Pulmonary artery endothelial cell (primary cell): ENCODE measurements at regions not wholly inside any gene's neighbourhood (a gene's known extent, or its start where the extent isn't known, plus 50 kb on each side); places are given as distances from the start of the nearest gene placed in this dataset.

Experiments
- DNase-seq: peaks from one replicate; pipeline ENCODE4 v3.0.0-alpha.2; 2011; ENCODE audit warnings: low read depth, low spot score

DNA sequence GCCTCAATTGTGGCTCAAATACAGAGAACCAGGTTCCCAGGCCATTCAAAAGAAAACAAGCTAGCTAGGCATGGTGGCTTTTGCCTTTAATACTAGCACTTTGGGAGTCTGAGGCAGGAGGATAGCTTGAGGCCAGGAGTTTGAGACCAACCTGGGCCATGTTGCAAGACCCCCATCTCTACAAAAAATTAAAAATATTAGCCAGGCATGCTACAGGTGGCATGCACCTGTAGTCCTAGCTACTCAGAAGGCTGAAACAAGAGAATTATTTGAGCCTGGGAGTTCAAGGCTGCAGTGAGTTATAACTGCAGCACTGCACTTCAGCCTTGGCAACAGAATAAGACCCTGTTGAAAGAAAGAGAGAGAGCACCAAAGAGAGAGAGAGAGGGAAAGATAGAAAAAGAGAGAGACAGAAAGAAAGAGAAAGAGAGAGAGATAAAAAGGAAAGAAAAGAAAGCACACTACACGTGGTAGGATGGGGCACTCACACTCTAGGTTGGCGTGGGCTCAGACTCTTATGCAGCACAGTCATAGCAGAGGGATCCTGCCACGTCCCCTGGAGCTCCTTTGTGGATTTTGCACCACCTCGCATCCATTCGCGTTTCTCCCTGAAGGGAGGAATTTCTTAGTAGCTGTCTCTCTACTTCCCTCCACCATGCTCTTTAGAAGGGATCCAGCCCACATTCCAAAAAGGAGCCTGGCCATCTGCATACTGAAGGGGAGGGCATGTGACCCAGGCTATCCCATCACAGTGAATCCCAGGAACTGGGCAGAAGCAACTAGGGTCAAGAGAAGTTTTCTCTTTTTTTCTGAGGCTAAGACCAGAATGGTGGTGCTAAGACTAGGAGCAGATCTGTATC lies 789.9 kb downstream of the UQCRFS1 start:
- DNase-seq: no peak

- no peak for DNase-seq
These were observed 790.9 kb downstream of the UQCRFS1 start for GRCh38 chr19:28422046-28422445.

- no peak for DNase-seq
These were observed 792.0 kb downstream of the UQCRFS1 start for GRCh38 chr19:28420811-28421550.

DNA sequence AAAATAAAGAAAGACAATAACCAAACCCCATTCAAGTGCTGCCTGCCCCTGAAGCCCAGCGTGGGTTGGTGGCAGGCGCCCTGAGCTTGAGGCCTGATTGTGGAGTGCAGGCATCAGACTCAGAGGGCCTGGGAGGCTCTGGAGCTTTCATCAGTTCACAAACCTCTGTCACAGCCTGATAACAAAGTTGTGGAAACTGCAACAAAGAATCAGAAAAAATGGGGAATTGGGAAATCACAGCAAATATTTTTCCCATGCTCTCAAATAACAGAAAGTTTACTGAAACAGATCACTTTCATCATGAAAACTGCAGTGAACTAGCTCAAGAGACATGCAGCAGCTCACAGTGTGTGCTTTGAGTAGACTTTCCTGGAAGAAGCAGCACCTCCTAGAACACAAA lies 793.6 kb downstream of the UQCRFS1 start:
- DNase-seq: no peak

- DNase-seq: no peak
These were observed 795.6 kb downstream of the UQCRFS1 start for GRCh38 chr19:28417361-28417760.

DNA sequence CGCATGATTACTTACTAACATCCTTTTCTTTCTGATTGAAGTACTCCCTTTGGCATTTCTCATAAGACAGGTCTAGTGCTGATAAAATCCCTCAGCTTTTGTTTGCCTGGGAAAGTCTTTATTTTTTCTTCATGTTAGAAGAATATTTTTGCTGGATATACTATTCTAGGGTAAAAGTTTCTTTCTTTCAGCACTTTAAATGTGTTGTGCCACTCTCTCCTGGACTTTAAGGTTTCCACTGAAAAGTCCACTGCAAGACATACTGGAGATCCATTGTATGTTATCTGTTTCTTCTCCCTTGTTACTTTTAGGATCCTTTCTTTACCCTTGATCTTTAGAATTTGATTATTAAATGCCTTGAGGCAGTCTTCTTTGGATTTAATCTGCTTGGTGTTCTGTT lies 796.7 kb downstream of the UQCRFS1 start:
- no peak for DNase-seq

DNA sequence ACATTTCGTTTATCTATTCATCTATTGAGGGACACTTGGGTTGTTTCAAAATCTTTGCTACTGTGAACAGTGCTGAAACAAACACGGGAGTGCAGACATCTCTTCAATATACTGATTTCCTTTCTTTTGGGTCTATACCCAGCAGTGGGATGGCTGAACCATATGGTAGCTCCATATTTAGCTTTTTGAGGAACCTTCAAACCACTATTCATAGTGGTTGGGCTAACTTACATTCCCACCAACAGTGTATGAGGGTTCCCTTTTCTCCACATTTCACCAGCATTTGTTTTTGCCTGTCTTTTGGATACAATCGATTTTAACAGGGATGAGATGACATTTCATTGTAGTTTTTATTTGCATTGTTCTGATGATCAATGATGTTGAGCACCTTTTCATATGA lies 798.2 kb downstream of the UQCRFS1 start:
- DNase-seq: no peak

DNA sequence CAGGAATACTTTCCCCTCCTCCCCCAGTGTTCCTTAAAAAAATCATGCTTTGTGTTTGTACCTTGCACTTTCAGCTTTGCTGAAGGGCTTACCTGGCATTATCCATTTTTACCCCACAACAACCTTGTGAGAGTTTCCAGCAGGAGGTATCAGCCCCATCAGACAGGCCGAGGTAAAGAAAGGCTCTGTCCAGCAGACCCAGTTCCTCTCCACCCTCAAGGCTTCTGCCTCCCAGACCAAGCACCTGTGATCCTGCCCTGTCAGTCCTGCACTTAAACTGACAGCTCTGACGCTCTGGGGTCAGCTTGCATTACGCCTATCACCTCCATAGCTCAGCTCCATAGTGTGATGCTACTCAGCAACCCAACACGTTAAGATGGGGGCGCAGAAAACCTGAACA lies 803.1 kb downstream of the UQCRFS1 start:
- DNase-seq: no peak

DNA sequence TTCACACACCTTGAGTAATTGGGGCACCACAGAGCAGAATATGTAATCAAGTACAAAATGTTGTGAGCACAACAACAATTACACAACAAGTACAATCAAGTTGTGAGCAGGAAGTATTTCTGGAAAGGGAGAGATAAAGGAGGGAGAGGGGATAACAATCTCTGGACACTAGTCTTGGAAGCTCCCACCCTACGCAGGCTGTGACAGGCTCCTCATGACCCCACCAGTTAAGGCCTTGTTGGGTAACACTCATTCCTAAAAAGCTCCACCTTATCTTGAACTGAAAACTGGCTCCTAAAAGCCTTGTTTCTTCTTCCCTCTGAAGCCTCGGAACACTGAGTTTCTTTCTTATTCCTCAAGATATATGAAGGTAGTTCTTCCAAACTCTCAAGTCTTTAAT lies 806.0 kb downstream of the UQCRFS1 start:
- DNase-seq: no peak

GRCh38 chr19:28405346-28405742 lies 807.6 kb downstream of the UQCRFS1 start:
- no peak for DNase-seq

GRCh38 chr19:28404472-28404871 lies 808.5 kb downstream of the UQCRFS1 start:
- no peak for DNase-seq

- no peak for DNase-seq
These were observed 809.3 kb downstream of the UQCRFS1 start for GRCh38 chr19:28403690-28404089.

GRCh38 chr19:28402701-28403290 lies 810.2 kb downstream of the UQCRFS1 start:
- DNase-seq: no peak

DNA sequence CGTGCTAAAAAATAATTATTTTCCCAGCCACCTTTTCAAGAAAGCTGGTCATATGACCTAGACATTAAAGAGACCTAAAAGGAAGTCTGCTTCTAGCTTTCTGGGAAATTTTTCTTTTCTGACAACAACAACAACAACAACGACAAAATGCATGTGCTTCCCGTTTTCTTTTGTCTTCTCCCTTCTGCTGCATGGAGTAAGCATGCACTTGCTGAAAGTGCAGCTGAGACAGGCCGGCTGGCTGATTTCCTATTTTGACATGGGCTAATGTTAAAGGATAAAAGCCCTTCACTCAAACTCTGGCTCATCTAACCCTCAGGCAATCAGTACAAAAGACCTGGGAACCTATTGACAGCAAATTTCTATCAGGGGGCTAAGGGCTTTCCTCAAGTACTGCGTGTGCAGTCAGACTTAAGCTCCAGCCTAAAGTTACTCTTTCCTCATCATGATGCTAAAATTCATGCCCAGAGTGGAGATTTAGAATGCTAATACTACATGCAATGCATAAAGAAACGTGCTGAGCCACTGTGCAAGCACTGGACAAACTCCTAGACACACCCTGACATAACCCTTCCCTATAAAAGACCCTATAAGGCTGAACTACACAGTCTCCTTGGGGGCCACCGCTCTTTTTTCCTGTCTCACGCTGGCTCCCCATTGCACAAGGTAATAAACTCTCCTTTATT lies 811.1 kb downstream of the UQCRFS1 start:
- no peak for DNase-seq

DNA sequence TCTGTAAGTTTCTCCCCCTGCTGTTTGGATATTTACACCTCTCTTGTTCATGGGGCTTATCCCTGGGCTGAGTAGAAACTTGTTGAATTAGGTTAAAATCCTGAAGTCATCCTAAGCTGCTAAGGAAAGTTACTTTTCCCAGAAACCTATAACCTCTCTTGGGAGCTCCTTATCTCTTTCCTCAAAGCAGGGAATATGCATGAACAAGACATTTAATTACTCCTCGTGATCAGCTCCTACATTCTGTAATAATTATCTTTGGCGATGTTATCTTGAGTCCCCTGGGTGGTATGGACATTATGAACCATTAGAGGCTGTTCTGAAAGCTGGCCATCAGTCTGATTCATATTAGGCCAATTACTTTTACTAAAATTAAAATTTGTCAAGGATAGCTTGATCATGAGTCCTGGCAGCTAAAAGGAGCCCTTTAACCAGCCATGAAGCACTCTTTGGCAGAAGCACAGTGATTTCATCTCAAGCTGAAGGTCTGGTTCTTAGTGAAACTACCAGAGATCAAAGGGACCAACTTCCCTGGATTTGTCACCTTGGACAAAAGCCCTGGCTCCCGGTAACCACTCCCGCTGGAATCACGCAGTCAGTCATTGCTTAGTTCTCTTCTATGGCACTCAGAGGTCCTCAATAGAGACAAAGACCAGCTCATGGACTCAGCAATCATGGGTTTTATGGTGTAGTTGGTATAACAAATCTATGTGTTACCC lies 811.8 kb downstream of the UQCRFS1 start:
- no peak for DNase-seq

- no peak for DNase-seq
These were observed 813.8 kb downstream of the UQCRFS1 start for GRCh38 chr19:28399187-28399586.

DNA sequence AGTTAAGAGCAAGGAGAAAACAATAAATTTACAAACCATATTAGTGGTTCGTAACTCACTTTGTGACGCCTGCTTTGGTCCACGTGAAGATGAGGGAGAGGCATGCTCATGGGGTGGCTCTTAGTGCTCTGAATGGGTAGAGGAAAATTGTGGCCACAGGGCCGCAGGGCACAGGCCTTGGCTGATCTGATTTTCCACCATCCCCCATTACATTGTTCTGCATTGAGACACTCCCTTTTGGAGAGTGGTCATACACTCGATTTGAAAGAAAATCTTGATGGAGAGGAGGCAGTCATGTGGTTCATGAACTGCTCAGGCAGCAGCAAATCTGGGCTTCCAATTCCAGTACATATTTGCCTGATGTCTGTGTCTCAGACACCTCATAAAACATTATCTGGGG lies 815.2 kb downstream of the UQCRFS1 start:
- DNase-seq: no peak

DNA sequence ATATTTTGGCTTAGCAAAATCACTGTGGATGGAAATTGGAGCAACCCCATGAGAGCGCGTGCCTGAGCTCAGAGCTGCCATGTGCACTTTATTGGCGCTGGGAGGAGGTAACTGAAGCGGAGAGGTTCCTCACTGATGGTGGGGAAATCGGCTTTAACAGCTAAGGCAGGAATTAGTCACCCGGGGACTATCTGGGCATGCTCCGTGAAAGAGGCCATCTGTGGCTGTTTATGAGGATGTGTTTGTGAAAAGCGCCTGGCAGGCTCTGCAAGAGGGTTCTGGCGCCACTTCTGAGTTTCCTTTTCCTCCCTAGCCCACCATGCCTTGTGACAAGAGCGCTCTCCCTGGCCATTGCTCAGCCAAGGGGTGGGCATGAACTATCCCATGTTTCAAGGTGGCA lies 815.6 kb downstream of the UQCRFS1 start:
- DNase-seq: no peak

GRCh38 chr19:28396287-28396831 lies 816.6 kb downstream of the UQCRFS1 start:
- no peak for DNase-seq

- no peak for DNase-seq
These were observed 818.2 kb downstream of the UQCRFS1 start for GRCh38 chr19:28394725-28395124.
